Vagina (tissue), 2 donors: ENCODE measurements at regions not wholly inside any gene's neighbourhood (a gene's known extent, or its start where the extent isn't known, plus 50 kb on each side); places are given as distances from the start of the nearest gene placed in this dataset.

Experiments used
- DNase-seq, 2 donors: peaks; one replicate each; pipeline ENCODE4 v3.0.0-alpha.2; 2017; ENCODE audit errors: extremely low spot score in 2 of 2
- H3K27ac ChIP-seq: fragments of 200-600 bp; sonication (generic); one replicate; pipeline ENCODE4 v1.5.1; 2019
- H3K27me3 ChIP-seq: fragments of 200-600 bp; sonication (generic); one replicate; pipeline ENCODE4 v1.5.1; 2019
- H3K36me3 ChIP-seq, 2 donors: fragments of 200-600 bp; sonication (generic); one replicate each; pipeline ENCODE4 v1.5.1; 2017 to 2019
- H3K4me1 ChIP-seq: fragments of 200-600 bp; sonication (generic); one replicate; pipeline ENCODE4 v1.5.1; 2019
- H3K4me3 ChIP-seq, 2 donors: fragments of 200-600 bp; sonication (generic); 1 replicate in 1 of 2; 2 replicates in 1 of 2; pipeline ENCODE4 v1.5.1; 2016 to 2019
- H3K9me3 ChIP-seq: fragments of 200-600 bp; sonication (generic); one replicate; pipeline ENCODE4 v1.5.1; 2019
- CTCF ChIP-seq, 3 experiments: fragments of 450-650 bp in 2 of 3; fragments of 200-600 bp in 1 of 3; sonication (generic) in 1 of 3; IDR thresholded peaks; one replicate each; pipeline ENCODE4 v1.5.1; 2017 to 2019; ENCODE audit warnings: antibody characterized with exemption in 3 of 3, mild to moderate bottlenecking in 2 of 3, moderate library complexity in 2 of 3
- POLR2A ChIP-seq, 2 donors: fragments of 450-650 bp; IDR thresholded peaks; one replicate each; pipeline ENCODE4 v1.6.1; 2017; ENCODE audit warnings: antibody characterized with exemption in 2 of 2, mild to moderate bottlenecking in 2 of 2, moderate library complexity in 2 of 2
- POLR2AphosphoS5 ChIP-seq, 2 donors: sonication (generic); formaldehyde crosslinking; IDR thresholded peaks; one replicate each; pipeline ENCODE4 v1.9.0; 2017; ENCODE audit warnings: antibody characterized with exemption in 2 of 2, mild to moderate bottlenecking in 2 of 2, low read depth in 1 of 2; ENCODE audit not compliant: insufficient read depth in 1 of 2
- intact Hi-C: fragments of 100-400 bp; cut with DNase I; formaldehyde crosslinking; loops from one replicate; pipeline ENCODE4 v1.15.1; 2023

GRCh38 chr21:35236090-35236489 is 187.0 kb upstream of the RUNX1 start:
- no peaks in the 10 kb centered on the region for H3K36me3 ChIP-seq
- intact Hi-C loops = no loop called here

GRCh38 chr21:35234725-35235124 is 185.6 kb upstream of the RUNX1 start:
- no peak for TF ChIP-seq CTCF (IDR thresholded peaks at IDR 0.05)
- H3K9me3 ChIP-seq = no peaks in the 10 kb centered on the region
- H3K36me3 ChIP-seq = no peaks in the 10 kb centered on the region
- no peaks in the 10 kb centered on the region for H3K27me3 ChIP-seq
- intact Hi-C loops = no loop called here
- H3K27ac ChIP-seq = no peak overlapping the region
- H3K4me1 ChIP-seq = no peaks in the 10 kb centered on the region
- no peak overlapping the region for H3K4me3 ChIP-seq
- no peak for DNase-seq

More at GRCh38 chr21:35236090-35236489, 187.0 kb upstream of the RUNX1 start:
- Histone ChIP-seq H3K9me3 (no peaks in the 10 kb centered on the region), H3K4me3 (no peak overlapping the region), H3K4me1 (no peaks in the 10 kb centered on the region), H3K27ac (no peak overlapping the region), H3K27me3 (no peaks in the 10 kb centered on the region)
- DNase-seq = no peak
- TF ChIP-seq CTCF (IDR thresholded peaks at IDR 0.05) (no peak), POLR2AphosphoS5 (IDR thresholded peaks at IDR 0.05; ENCODE audit: insufficient read depth in 1 of 2, low read depth in 1 of 2) (no peak), POLR2A (IDR thresholded peaks at IDR 0.05) (no peak)

GRCh38 chr21:35233756-35234155 is 184.7 kb upstream of the RUNX1 start:
- intact Hi-C loops = no loop called here
- no peaks in the 10 kb centered on the region for H3K4me1 ChIP-seq
- no peak overlapping the region for H3K27ac ChIP-seq
- no peaks in the 10 kb centered on the region for H3K27me3 ChIP-seq
- no peak for DNase-seq
- H3K9me3 ChIP-seq = no peaks in the 10 kb centered on the region
- TF ChIP-seq POLR2A (IDR thresholded peaks at IDR 0.05) (no peak), CTCF (IDR thresholded peaks at IDR 0.05) (no peak), POLR2AphosphoS5 (IDR thresholded peaks at IDR 0.05; ENCODE audit: insufficient read depth in 1 of 2, low read depth in 1 of 2) (no peak)
- no peaks in the 10 kb centered on the region for H3K36me3 ChIP-seq
- H3K4me3 ChIP-seq = no peak overlapping the region

GRCh38 chr21:35232545-35233176 is 183.6 kb upstream of the RUNX1 start:
- Histone ChIP-seq H3K27ac (no peak overlapping the region), H3K4me3 (no peak overlapping the region), H3K27me3 (no peaks in the 10 kb centered on the region), H3K36me3 (no peaks in the 10 kb centered on the region), H3K9me3 (no peaks in the 10 kb centered on the region), H3K4me1 (no peaks in the 10 kb centered on the region)
- no peak for DNase-seq
- intact Hi-C loops = no loop called here
- no peak for TF ChIP-seq POLR2AphosphoS5 (IDR thresholded peaks at IDR 0.05; ENCODE audit: insufficient read depth in 1 of 2, low read depth in 1 of 2)
- no peak for TF ChIP-seq POLR2A (IDR thresholded peaks at IDR 0.05)
- TF ChIP-seq CTCF (IDR thresholded peaks at IDR 0.05) = no peak

GRCh38 chr21:35231090-35231489 is 182.0 kb upstream of the RUNX1 start:
- Histone ChIP-seq H3K27me3 (no peaks in the 10 kb centered on the region), H3K4me1 (no peaks in the 10 kb centered on the region), H3K36me3 (no peaks in the 10 kb centered on the region), H3K9me3 (no peaks in the 10 kb centered on the region), H3K4me3 (no peak overlapping the region), H3K27ac (no peak overlapping the region)
- no peak for TF ChIP-seq POLR2AphosphoS5 (IDR thresholded peaks at IDR 0.05; ENCODE audit: insufficient read depth in 1 of 2, low read depth in 1 of 2)
- TF ChIP-seq POLR2A (IDR thresholded peaks at IDR 0.05) = no peak
- no peak for TF ChIP-seq CTCF (IDR thresholded peaks at IDR 0.05)
- intact Hi-C loops = no loop called here
- no peak for DNase-seq
